ENCODE measurements at regions not wholly inside any gene's neighbourhood (a gene's known extent, or its start where the extent isn't known, plus 50 kb on each side); places are given as distances from the start of the nearest gene placed in this dataset.

GRCh38 chrX:131366407-131366806 lies 77.3 kb upstream of the IGSF1 start:
- no peak for TF ChIP-seq CTCF (tag by site-specific recombination; IDR thresholded peaks at IDR 0.05)
- no peak for TF ChIP-seq ATF2 (tag by site-specific recombination; IDR thresholded peaks at IDR 0.05; ENCODE audit: low read depth)
- TF ChIP-seq ZNF274 (IDR thresholded peaks at IDR 0.05; ENCODE audit: low read length), result no peak
- no peak for TF ChIP-seq ZNF274 (tag by site-specific recombination; IDR thresholded peaks at IDR 0.05; ENCODE audit: borderline replicate concordance)
- TF ChIP-seq ZSCAN16 (tag by site-specific recombination; IDR thresholded peaks at IDR 0.05), result no peak
- no peak for TF ChIP-seq ZBTB8A (tag by site-specific recombination; IDR thresholded peaks at IDR 0.05)
- no peak for TF ChIP-seq SCRT2 (tag by site-specific recombination; IDR thresholded peaks at IDR 0.05)
- no peak for TF ChIP-seq ZNF707 (tag by site-specific recombination; IDR thresholded peaks at IDR 0.05)
- no peak for TF ChIP-seq MYNN (tag by site-specific recombination; IDR thresholded peaks at IDR 0.05; ENCODE audit: borderline replicate concordance)
